H1 (cell line): ENCODE measurements at regions not wholly inside any gene's neighbourhood (a gene's known extent, or its start where the extent isn't known, plus 50 kb on each side); places are given as distances from the start of the nearest gene placed in this dataset.

ENCODE experiments used
- CTCF ChIA-PET: fragments of 300-600 bp; sonication (Branson Sonifier 250); formaldehyde crosslinking; loops from one replicate; lab custom pipeline; 2021; ENCODE audit not compliant: partially characterized antibody; lab: Charles Lee
- POLR2A ChIA-PET: fragments of 300-600 bp; sonication (Branson Sonifier 250); formaldehyde crosslinking; loops from one replicate; lab custom pipeline; 2021; ENCODE audit warnings: inconsistent platforms; ENCODE audit not compliant: partially characterized antibody; lab: Charles Lee
- DNase-seq, 2 experiments: peaks; one replicate each; pipeline versions ENCODE4 v3.0.0 to v3.0.0-alpha.2; 2010 to 2022; ENCODE audit warnings: low spot score in 2 of 2, low read depth in 1 of 2, mixed read lengths in 1 of 2
- FAIRE-seq: peaks from 2 replicates; lab custom pipeline; 2011; peaks lifted over from hg19 to GRCh38; lab: Jason Lieb, UNC
- H2AFZ ChIP-seq: 2 replicates; pipeline ENCODE4 v1.8.1; 2012; ENCODE audit warnings: low read length, inconsistent platforms
- H2AK5ac ChIP-seq: 2 replicates; pipeline ENCODE4 v1.6.1; 2013; ENCODE audit warnings: low read depth, low read length
- H2BK120ac ChIP-seq: replicated peaks from 2 replicates; pipeline ENCODE3; 2013; ENCODE audit warnings: low read depth, low read length, inconsistent platforms
- H2BK12ac ChIP-seq: 2 replicates; pipeline ENCODE4 v1.6.1; 2013; ENCODE audit warnings: low read depth, low read length
- H2BK15ac ChIP-seq: 2 replicates; pipeline ENCODE4 v1.6.1; 2013; ENCODE audit warnings: low read length
- H2BK20ac ChIP-seq: 2 replicates; pipeline ENCODE4 v1.6.1; 2013; ENCODE audit warnings: low read length
- H2BK5ac ChIP-seq: 2 replicates; pipeline ENCODE4 v1.6.1; 2013; ENCODE audit warnings: low read depth, low read length
- H3K14ac ChIP-seq: 2 replicates; pipeline ENCODE4 v1.6.1; 2013; ENCODE audit warnings: inconsistent platforms; ENCODE audit not compliant: insufficient read length
- H3K18ac ChIP-seq: 2 replicates; pipeline ENCODE4 v1.6.1; 2013; ENCODE audit warnings: low read length; ENCODE audit errors: extremely low read depth
- H3K23ac ChIP-seq: 2 replicates; pipeline ENCODE4 v1.6.1; 2013; ENCODE audit warnings: inconsistent platforms; ENCODE audit not compliant: insufficient read length
- H3K23me2 ChIP-seq: 2 replicates; pipeline ENCODE4 v1.6.1; 2013; ENCODE audit warnings: low read depth, low read length
- H3K27ac ChIP-seq: 2 replicates; pipeline ENCODE4 v1.6.1; 2011; ENCODE audit warnings: low read depth, low read length, inconsistent platforms
- H3K27me3 ChIP-seq, 4 experiments: replicated peaks in 1 of 4; 1 replicate in 1 of 4; 2 replicates in 3 of 4; pipeline versions ENCODE4 v1.6.1 to v1.8.1; 2011 to 2013; ENCODE audit warnings: low read length in 3 of 4, mild to moderate bottlenecking in 3 of 4, inconsistent platforms in 2 of 4, mixed read lengths in 2 of 4, moderate library complexity in 1 of 4; ENCODE audit not compliant: control insufficient read depth in 3 of 4, insufficient read depth in 3 of 4; ENCODE audit errors: extremely low read depth in 1 of 4
- H3K36me3 ChIP-seq, 4 experiments: 2 replicates each; pipeline versions ENCODE4 v1.6.1 to v1.8.1; 2011 to 2013; ENCODE audit warnings: mild to moderate bottlenecking in 4 of 4, low read length in 3 of 4, moderate library complexity in 2 of 4, control low read depth in 1 of 4, inconsistent platforms in 1 of 4; ENCODE audit not compliant: insufficient read depth in 4 of 4, control insufficient read depth in 2 of 4
- H3K4ac ChIP-seq: replicated peaks from 2 replicates; pipeline ENCODE3; 2013; ENCODE audit warnings: low read length, low read depth, mixed read lengths, inconsistent platforms; ENCODE audit not compliant: insufficient read length
- H3K4me1 ChIP-seq, 4 experiments: replicated peaks in 1 of 4; 1 replicate in 1 of 4; 2 replicates in 3 of 4; pipeline versions ENCODE4 v1.6.1 to v1.8.1; 2011 to 2013; ENCODE audit warnings: low read length in 3 of 4, inconsistent platforms in 2 of 4, mixed read lengths in 1 of 4; ENCODE audit not compliant: insufficient read depth in 4 of 4, control insufficient read depth in 3 of 4
- H3K4me2 ChIP-seq, 2 experiments: 2 replicates each; pipeline versions ENCODE4 v1.6.1 to v1.8.1; 2011 to 2013; ENCODE audit warnings: low read depth in 2 of 2, low read length in 2 of 2, control low read depth in 1 of 2, inconsistent platforms in 1 of 2, mild to moderate bottlenecking in 1 of 2; ENCODE audit not compliant: insufficient read depth in 1 of 2
- H3K4me3 ChIP-seq, 4 experiments: fragments of 200-600, 300-600 bp in 1 of 4; sonication (generic), shearing (Covaris generic), sonication (Bioruptor Twin) in 1 of 4; 2 replicates each; pipeline versions ENCODE4 v1.5.1 to v1.8.1; 2011 to 2016; ENCODE audit warnings: low read length in 4 of 4, low read depth in 3 of 4, control low read depth in 2 of 4, inconsistent platforms in 2 of 4, mild to moderate bottlenecking in 2 of 4, mixed read lengths in 1 of 4, moderate library complexity in 1 of 4; ENCODE audit not compliant: insufficient read depth in 2 of 4; ENCODE audit errors: extremely low read depth in 1 of 4
- H3K56ac ChIP-seq: replicated peaks from 2 replicates; pipeline ENCODE3; 2013; ENCODE audit warnings: low read depth, mild to moderate bottlenecking, mixed read lengths, low read length, inconsistent platforms; ENCODE audit not compliant: insufficient read length
- H3K79me1 ChIP-seq: 2 replicates; pipeline ENCODE4 v1.6.1; 2013; ENCODE audit warnings: low read depth, low read length, control low read depth
- H3K79me2 ChIP-seq, 2 experiments: 2 replicates each; pipeline versions ENCODE4 v1.6.1 to v1.8.1; 2012 to 2013; ENCODE audit warnings: low read length in 2 of 2, mild to moderate bottlenecking in 2 of 2, inconsistent platforms in 1 of 2; ENCODE audit not compliant: insufficient read depth in 2 of 2, control insufficient read depth in 1 of 2
- H3K9ac ChIP-seq, 4 experiments: replicated peaks in 1 of 4; 1 replicate in 1 of 4; 2 replicates in 3 of 4; pipeline versions ENCODE4 v1.6.1 to v1.8.1; 2011 to 2013; ENCODE audit warnings: low read depth in 3 of 4, low read length in 3 of 4, control low read depth in 2 of 4, mild to moderate bottlenecking in 2 of 4, moderate library complexity in 2 of 4, inconsistent platforms in 1 of 4; ENCODE audit errors: extremely low read depth in 1 of 4
- H3K9me3 ChIP-seq, 2 experiments: 2 replicates each; pipeline versions ENCODE4 v1.6.1 to v1.8.1; 2012 to 2013; ENCODE audit warnings: mild to moderate bottlenecking in 2 of 2, moderate library complexity in 2 of 2, control low read depth in 1 of 2, inconsistent platforms in 1 of 2, low read depth in 1 of 2, low read length in 1 of 2, mixed read lengths in 1 of 2; ENCODE audit not compliant: insufficient read depth in 2 of 2
- H4K20me1 ChIP-seq, 2 experiments: replicated peaks in 1 of 2; 2 replicates each; pipeline versions ENCODE3 to v1.8.1; 2011 to 2013; ENCODE audit warnings: inconsistent platforms in 2 of 2, low read length in 2 of 2, mild to moderate bottlenecking in 1 of 2; ENCODE audit not compliant: insufficient read depth in 2 of 2, control insufficient read depth in 1 of 2
- H4K5ac ChIP-seq: 2 replicates; pipeline ENCODE4 v1.6.1; 2013; ENCODE audit warnings: low read length, low read depth, mixed read lengths, inconsistent platforms; ENCODE audit not compliant: insufficient read length
- H4K8ac ChIP-seq: 2 replicates; pipeline ENCODE4 v1.8.0; 2013; ENCODE audit warnings: mild to moderate bottlenecking, moderate library complexity, low read length, inconsistent platforms; ENCODE audit not compliant: insufficient read depth; ENCODE audit errors: extremely low read depth
- H4K91ac ChIP-seq: replicated peaks from 2 replicates; pipeline ENCODE3; 2013; ENCODE audit warnings: low read length, mixed read lengths, inconsistent platforms; ENCODE audit not compliant: insufficient read length
- CEBPB ChIP-seq: IDR thresholded peaks from 2 replicates; pipeline ENCODE4 v1.6.1; 2012; ENCODE audit warnings: low read depth, low read length
- KDM1A ChIP-seq: fragments of 200-600, 300-600 bp; sonication (generic); IDR thresholded peaks from 2 replicates; pipeline ENCODE4 v1.7.1; 2016; ENCODE audit warnings: mild to moderate bottlenecking, low read length, borderline replicate concordance
- RFX5 ChIP-seq: IDR thresholded peaks from 2 replicates; pipeline ENCODE4 v1.6.1; 2011; ENCODE audit warnings: low read depth, low read length, improper control_type of control experiment, borderline replicate concordance
- WGBS, 2 experiments: shearing (Covaris generic) in 1 of 2; methylation state at CpG; one replicate each; pipeline versions ENCODE4 v1.1.6 to v1.1.7; 2013 to 2015; ENCODE audit warnings: low lambda C conversion rate in 2 of 2, mixed read lengths in 2 of 2, inconsistent platforms in 1 of 2, low coverage in 1 of 2, missing lambda C conversion rate in 1 of 2; ENCODE audit not compliant: insufficient replicate concordance in 2 of 2, insufficient coverage in 1 of 2, insufficient read length in 1 of 2; ENCODE audit errors: extremely low coverage in 1 of 2, missing lambda C conversion rate in 1 of 2; 5-methylcytosine and 5-hydroxymethylcytosine counted together
- TF ChIP-seq, protein P1 (sequence below): IDR thresholded peaks from 2 replicates; pipeline ENCODE4 v1.6.1; 2011; ENCODE audit warnings: low read length, improper control_type of control experiment

GRCh38 chr7:79782256-79782655 is 328.8 kb upstream of the MAGI2 start:
- Histone ChIP-seq H3K9me3 (no peaks in the 10 kb centered on the region), H3K18ac (no peak overlapping the region), H3K79me2 (no peaks in the 10 kb centered on the region), H2BK12ac (no peak overlapping the region), H3K4me2 (no peak overlapping the region), H3K14ac (no peak overlapping the region), H4K5ac (no peak overlapping the region), H3K36me3 (no peaks in the 10 kb centered on the region), H3K27ac (no peak overlapping the region), H2BK20ac (no peak overlapping the region), H3K23ac (no peak overlapping the region), H4K91ac (no peak overlapping the region), H2BK15ac (no peak overlapping the region), H3K4ac (no peak overlapping the region), H3K79me1 (no peaks in the 10 kb centered on the region), H3K56ac (no peak overlapping the region), H4K8ac (no peak overlapping the region), H3K23me2 (no peaks in the 10 kb centered on the region), H2BK5ac (no peak overlapping the region), H4K20me1 (no peaks in the 10 kb centered on the region), H2BK120ac (no peak overlapping the region), H3K27me3 (no peaks in the 10 kb centered on the region), H3K9ac (no peak overlapping the region), H3K4me3 (no peak overlapping the region), H2AFZ (no peak overlapping the region), H2AK5ac (no peak overlapping the region), H3K4me1 (no peaks in the 10 kb centered on the region)
- FAIRE-seq, result no peak
- WGBS, 2 experiments, result 84% methylated on average over 3 of the region's 3 CpGs; no CpG with 5 or more reads in 1 of the 2 experiments
- POLR2A ChIA-PET, result no interaction called here
- no peak for DNase-seq
- CTCF ChIA-PET, result no interaction called here
- TF ChIP-seq CEBPB (no peak), KDM1A (no peak), RFX5 (no peak)
- TF ChIP-seq, protein P1, sequence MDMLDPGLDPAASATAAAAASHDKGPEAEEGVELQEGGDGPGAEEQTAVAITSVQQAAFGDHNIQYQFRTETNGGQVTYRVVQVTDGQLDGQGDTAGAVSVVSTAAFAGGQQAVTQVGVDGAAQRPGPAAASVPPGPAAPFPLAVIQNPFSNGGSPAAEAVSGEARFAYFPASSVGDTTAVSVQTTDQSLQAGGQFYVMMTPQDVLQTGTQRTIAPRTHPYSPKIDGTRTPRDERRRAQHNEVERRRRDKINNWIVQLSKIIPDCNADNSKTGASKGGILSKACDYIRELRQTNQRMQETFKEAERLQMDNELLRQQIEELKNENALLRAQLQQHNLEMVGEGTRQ, result no peak
